HEK293T (cell line): ENCODE measurements at regions not wholly inside any gene's neighbourhood (a gene's known extent, or its start where the extent isn't known, plus 50 kb on each side); places are given as distances from the start of the nearest gene placed in this dataset.
"Not testable (repeated sequence)": the region's sequence is repeated elsewhere in the genome, so short reads cannot be mapped to it uniquely, and the experiment has no call there.

Source experiments
- ARNT ChIP-seq: fragments of 450-650 bp; IDR thresholded peaks from 2 replicates; pipeline ENCODE4 v1.6.1; 2017; ENCODE audit warnings: mild to moderate bottlenecking
- BHLHE40 ChIP-seq: fragments of 450-650 bp; IDR thresholded peaks from 2 replicates; pipeline ENCODE4 v1.6.1; 2016; ENCODE audit warnings: mild to moderate bottlenecking, moderate library complexity, borderline replicate concordance
- CTBP1 ChIP-seq: fragments of 450-650 bp; IDR thresholded peaks from 2 replicates; pipeline ENCODE4 v1.6.1; 2016; ENCODE audit warnings: borderline replicate concordance
- ELF4 ChIP-seq: fragments of 450-650 bp; IDR thresholded peaks from 2 replicates; pipeline ENCODE4 v1.6.1; 2017; ENCODE audit warnings: antibody characterized with exemption
- FOXK2 ChIP-seq: fragments of 450-650 bp; IDR thresholded peaks from 2 replicates; pipeline ENCODE4 v1.6.1; 2016; ENCODE audit warnings: mild to moderate bottlenecking
- FOXM1 ChIP-seq: fragments of 450-650 bp; IDR thresholded peaks from 2 replicates; pipeline ENCODE4 v1.6.1; 2017; ENCODE audit warnings: mild to moderate bottlenecking, borderline replicate concordance
- HDGF ChIP-seq: fragments of 450-650 bp; IDR thresholded peaks from 2 replicates; pipeline ENCODE4 v1.6.1; 2017; ENCODE audit warnings: antibody characterized with exemption, borderline replicate concordance
- L3MBTL2 ChIP-seq: fragments of 450-650 bp; conservative IDR thresholded peaks from 2 replicates; pipeline ENCODE4 v1.6.1; 2016; ENCODE audit warnings: mild to moderate bottlenecking
- LEF1 ChIP-seq: fragments of 450-650 bp; IDR thresholded peaks from 2 replicates; pipeline ENCODE4 v1.6.1; 2017; ENCODE audit warnings: mild to moderate bottlenecking, borderline replicate concordance
- NFRKB ChIP-seq: fragments of 450-650 bp; IDR thresholded peaks from 2 replicates; pipeline ENCODE4 v1.6.1; 2016; ENCODE audit warnings: mild to moderate bottlenecking, moderate library complexity
- SP1 ChIP-seq: fragments of 450-650 bp; IDR thresholded peaks from 2 replicates; pipeline ENCODE4 v1.6.1; 2017
- SUZ12 ChIP-seq: fragments of 450-650 bp; IDR thresholded peaks from 2 replicates; pipeline ENCODE4 v1.6.1; 2016; ENCODE audit warnings: mild to moderate bottlenecking
- TARDBP ChIP-seq: fragments of 450-650 bp; IDR thresholded peaks from 2 replicates; pipeline ENCODE4 v1.6.1; 2016
- ZNF384 ChIP-seq: fragments of 450-650 bp; IDR thresholded peaks from 2 replicates; pipeline ENCODE4 v1.6.1; 2016

DNA sequence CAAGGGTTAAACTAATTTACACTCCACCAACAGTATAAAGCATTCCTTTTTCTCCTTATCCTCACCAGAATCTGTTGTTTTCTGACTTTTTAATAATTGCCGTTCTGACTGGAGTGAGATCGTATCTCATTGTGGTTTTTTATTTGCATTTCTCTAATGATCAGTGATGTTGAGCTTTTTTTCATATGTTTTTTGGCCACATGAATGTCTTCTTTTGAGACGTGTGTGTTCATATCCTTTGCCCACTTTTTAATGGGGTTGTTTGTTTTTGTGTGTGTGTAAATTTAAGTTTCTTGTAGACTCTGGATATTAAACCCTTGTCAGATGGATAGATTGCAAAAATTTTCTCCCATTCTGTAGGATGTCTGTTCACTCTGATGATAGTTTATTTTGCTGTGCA, 345.7 kb upstream of the ZNF608 start:
- not testable (repeated sequence) for TF ChIP-seq NFRKB, SUZ12, ZNF384, TARDBP, LEF1, FOXK2, ELF4, HDGF, BHLHE40, SP1, FOXM1, L3MBTL2, CTBP1, ARNT
